Stimulated activated CD4-positive, alpha-beta T cell treated with anti-CD3 and anti-CD28 coated beads, Interleukin-12 subunit alpha, Interleukin-12 subunit beta, amount 100 ng/mL, for 24 hours (primary cell): ENCODE measurements at regions not wholly inside any gene's neighbourhood (a gene's known extent, or its start where the extent isn't known, plus 50 kb on each side); places are given as distances from the start of the nearest gene placed in this dataset.
"Not testable (repeated sequence)": the region's sequence is repeated elsewhere in the genome, so short reads cannot be mapped to it uniquely, and the experiment has no call there.

Experiments used
- DNase-seq, 2 experiments: peaks; one replicate each; pipeline ENCODE4 v3.0.0-alpha.2; 2020; ENCODE audit warnings: low read depth in 2 of 2

- DNase-seq = no peak
Observed at GRCh38 chr1:58934706-58935105, 150.9 kb upstream of the JUN start.

DNA sequence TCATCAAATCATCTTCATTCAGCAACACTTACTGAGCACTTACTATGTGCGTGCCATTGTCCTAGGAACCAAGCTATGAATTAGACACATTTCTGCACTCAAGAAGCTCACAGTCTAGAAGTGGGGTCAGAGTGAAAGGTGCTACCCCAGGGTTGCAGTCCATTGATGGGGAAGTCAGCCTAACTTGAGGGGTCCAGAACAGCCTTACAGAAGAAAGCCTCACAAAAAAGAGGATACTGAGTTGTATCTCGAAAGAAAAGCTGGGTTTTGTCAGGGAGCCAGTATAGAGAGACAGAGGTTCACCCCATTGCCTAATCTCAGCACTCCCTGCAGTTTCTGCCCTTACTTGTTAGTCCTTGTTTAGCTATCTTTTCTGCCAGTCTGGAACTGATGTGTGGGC, 153.1 kb upstream of the JUN start:
- no peak for DNase-seq

DNA sequence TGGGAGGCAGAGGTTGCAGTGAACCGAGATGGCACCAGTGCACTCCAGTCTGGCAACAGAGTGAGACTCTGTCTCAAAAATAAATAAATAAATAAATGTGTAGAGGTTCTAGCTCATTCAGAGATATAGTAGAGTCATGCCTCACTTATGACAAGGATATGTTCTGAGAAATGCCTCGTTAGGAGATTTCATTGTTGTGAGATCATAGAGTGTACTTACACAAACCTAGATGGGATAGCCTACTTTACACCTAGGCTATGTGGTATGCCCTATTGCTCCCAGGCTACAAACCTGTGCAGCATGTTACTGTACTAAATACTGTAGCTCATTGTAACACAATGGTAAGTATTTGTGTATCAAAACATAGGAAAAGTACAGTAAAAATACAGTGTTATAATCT, 155.3 kb upstream of the JUN start:
- no peak for DNase-seq

DNA sequence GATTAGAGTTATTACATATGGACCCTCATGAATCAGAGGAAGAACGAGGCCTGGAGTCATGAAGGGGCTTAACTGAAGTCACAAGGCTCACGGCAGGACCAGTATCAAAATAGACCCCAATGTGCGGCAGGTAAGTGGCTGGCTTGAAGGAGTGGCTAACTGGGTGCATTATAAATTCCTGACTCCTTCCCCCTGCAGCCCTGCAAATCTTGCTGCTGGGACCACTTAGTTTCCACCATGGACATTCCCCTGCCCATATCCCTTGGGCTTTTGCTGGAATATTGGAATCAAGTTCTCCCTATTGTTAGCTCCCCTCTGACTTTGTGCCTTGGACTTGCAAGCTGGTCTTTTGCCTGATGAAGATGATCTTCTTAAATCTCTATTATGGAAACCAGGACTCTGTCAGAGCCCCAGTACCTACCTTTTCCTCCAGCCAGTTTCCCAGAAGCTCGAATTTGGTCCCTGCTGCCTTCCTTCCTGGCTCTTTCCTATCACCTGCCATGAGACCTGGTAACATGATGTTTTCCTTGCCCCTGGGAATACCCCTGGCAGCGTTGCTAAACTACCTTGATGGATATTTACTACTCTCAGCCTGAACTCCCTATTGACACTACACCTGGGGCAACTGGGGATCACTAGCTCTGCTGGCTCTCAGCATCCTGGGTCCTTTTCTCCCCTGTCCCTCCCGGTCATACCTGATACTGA, 156.0 kb upstream of the JUN start:
- DNase-seq = no peak

DNA sequence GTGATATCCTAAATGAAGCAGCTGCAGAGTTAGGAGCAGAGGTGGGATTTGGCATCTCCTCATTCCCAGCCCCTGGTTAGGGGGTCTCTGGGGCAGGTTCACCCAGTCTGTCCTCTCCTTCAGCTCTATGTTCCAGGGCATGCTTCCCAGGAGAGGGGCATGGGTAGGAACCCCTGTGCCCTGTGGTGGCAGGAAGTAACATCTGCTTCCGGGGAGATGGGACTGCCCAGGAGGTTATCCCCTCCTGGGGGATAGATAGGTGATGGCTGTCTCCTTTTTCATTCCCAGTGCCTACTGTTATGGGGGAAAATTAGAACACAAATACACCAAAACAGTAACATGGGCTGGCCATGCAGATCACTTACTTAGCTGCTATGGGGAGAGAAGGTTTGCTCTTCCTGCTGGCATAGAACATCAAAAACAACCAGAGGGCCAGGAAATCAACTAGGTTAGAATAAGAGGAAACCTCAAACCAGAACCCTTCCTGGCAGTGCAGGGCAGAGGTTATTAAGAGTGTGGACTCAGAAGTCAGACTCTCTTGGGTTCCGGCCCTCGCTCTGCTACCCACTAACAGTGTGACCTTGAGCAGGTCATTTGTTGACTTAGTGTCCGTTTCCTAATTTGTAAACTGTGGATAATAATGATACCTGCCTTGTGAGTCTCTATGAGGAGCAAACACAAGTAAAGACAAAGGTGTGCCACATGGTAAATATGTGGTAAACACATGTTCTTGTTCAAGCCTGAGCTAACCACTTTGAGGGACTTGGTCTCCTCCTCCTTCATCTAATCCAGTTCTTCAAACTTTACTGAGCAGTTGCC, 157.8 kb upstream of the JUN start:
- DNase-seq = no peak

DNA sequence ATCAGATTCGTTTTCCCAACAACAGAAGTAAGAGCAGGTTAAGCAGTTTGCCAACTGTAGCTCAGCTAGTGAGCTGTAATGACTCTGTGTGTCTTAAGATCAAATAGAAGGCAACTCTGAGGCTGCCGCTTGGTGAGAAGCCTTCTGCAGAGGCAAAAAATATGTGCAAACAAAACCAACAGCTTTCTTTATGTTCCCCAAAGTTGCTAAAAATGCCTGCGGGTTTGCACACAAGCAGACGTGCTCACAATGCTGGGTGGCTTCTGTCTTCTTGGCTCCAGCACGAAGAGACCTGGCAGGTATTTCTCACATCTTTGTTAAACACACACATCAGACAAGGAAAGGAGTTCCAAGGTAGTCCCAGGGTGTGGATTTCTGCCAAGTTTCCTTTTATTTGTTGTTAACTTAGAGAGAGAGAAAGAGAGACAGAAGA, 158.9 kb upstream of the JUN start:
- DNase-seq = no peak

DNA sequence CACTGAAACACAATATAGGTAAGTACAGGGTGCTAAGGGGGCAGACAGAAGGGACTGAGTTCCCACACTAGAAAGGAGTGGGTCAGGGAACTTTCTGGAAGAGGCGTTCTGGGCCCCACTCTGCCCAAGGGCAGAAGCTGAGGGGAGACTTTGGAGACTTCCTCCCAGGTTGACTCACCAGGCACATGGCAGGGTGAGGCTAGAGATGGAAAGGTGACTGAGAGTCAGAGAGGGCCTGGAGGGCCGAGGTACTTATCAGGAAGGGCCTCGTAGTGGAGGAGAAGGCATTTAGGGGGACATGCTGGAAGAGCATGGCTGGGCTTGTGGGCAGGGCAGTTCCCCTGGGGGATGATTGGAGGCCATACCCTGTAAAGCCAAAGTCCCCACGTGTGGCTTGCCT, 159.9 kb upstream of the JUN start:
- no peak for DNase-seq

GRCh38 chr1:58944439-58944838, 160.6 kb upstream of the JUN start:
- DNase-seq = no peak

DNA sequence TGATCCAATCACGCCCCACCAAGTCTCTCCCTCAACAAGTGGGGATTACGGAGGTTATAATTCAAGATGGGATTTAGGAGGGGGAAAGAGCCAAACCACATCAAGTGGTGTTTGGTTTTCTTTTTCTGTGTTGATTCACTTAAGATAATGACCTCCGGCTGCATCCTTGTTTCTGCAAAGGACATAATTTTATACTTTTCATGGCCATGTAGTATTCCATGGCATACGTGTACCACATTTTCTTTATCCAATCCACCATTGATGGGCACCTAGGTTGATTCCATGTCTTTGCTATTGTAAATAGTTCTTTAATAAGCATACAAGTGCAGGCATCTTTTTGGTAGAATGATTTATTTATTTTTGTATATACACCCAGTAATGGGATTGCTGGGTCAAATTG, 162.5 kb upstream of the JUN start:
- no peak for DNase-seq

- DNase-seq = no peak
Observed at GRCh38 chr1:58948671-58949070, 164.8 kb upstream of the JUN start.

DNA sequence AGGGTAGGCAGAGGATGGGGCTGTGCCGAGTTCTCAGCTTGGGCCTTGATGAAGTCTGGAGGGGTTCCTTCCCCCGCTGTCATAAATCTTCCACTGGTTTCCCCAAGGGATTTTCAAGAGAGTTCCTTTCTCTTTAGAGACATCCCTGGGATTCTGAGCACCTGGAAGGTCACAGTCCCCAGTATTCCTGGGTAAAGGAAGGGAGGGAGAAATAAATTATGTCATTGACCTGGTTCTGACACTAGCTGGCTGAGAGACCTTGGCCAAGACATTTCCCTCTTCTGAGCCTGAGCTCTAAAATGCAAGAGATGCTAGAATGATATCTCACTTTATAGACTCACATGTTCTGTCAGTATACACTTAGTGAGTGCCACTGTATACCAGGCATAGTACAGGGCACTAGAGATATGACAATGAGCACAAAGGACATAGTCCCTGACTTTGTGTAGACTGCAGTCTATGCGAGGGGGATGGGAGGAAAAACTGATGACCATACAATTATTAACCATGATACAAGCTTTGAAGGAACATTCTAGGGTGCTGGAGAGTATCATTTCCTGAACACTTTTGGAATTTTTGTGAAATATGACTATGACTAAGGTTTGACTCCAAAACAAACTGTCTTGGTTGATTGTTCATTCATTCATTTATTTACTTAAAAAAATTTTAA, 165.8 kb upstream of the JUN start:
- no peak for DNase-seq

DNA sequence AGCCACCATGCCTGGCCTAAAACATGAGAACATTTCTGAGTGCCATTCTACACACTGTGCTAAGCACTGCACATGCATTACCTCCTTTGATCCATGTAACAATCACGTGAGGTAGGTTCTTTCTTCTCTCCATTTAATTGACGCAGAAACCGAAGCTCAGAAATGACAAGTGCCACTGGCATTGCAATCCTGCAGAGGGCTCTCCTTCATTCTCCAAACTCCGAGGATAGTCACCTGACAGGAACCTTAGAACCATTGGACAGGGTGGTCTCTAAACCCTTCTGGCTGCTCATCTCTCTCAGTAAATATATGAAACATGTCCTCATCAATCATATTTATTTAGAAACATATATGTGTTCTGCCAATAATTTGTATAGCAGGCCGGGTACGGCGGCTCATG, 167.1 kb upstream of the JUN start:
- no peak for DNase-seq

GRCh38 chr1:58953951-58954350, 170.1 kb upstream of the JUN start:
- not testable (repeated sequence) for DNase-seq

- not testable (repeated sequence) for DNase-seq
Observed at GRCh38 chr1:58963287-58963686, 179.4 kb upstream of the JUN start.

GRCh38 chr1:58964428-58964827, 180.6 kb upstream of the JUN start:
- no peak for DNase-seq

GRCh38 chr1:58964880-58965279, 181.0 kb upstream of the JUN start:
- no peak for DNase-seq

DNA sequence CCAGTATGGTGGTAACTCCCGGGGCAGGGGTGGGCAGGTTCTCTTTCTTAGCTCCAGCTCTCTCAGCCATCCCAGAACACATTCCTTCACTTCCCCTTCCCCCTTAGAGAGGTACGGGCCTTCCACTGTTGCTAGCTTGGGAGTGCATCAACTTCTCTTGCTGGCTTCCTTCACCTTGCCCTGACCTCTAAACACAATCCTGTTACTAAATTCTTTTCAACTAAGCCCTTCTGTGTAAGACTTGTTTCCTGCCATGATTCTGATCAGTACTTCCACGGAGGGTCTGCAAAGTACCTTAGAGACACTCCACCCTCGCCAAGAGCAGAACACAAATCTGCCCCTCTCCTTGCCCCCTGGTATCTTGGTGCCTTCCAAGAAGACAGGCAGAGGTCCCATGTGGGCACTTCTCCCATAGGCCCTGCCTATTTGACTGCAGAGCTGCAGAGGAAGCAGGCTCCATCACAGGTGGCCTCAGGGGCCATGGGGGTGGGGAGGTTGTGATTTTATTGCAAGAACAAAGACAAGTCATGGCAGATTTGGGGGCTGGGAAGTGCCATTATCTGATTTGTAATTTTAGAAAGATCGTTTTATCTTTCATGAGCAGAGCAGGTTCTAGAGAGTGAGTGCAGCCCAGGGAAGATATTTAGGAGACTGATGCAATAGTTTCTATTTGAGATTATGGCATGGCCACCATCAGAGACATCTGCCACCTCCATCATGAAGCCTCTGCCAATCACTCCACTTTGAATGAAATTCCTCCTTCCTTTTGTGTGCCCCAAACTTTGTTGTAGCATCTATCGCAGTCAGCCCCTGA, 182.5 kb upstream of the JUN start:
- DNase-seq = no peak

DNA sequence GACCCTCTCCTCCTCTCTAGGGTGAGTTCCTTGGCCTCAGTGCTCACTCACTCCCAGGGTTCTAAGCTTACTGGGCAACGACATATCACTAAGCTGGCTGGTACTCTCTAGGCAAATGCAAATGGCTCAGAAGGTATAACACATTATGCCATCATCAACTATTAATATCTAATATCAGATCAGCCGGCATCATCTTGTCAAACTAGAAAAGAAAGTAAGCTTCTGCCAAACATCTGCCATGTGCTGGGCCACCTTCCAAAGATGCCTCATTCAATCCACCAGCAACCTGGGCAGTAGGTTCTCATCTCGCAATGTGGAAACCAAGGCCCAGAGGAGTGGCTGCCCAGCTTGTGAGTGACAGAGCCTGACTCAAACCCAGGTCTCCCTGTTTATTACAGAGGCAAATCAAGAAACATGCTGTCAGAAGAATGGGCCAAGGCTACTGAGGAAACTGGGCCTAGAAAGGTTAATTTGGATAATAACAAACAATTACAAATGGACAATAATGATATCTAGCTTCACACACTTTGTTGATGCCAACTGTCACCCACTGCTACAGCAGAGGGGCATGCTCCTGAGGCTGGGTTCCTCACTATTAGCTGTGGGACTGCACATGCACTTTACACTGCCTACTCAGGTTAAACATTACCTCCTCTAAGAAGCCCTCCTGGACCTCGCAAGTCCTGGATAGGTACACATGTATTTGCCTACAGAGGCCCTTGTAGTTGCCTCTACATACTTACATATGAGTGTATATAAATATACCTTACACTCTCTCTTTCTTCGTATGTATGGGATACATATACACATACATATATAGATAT, 183.3 kb upstream of the JUN start:
- no peak for DNase-seq

GRCh38 chr1:58968360-58968952, 184.6 kb upstream of the JUN start:
- no peak for DNase-seq

DNA sequence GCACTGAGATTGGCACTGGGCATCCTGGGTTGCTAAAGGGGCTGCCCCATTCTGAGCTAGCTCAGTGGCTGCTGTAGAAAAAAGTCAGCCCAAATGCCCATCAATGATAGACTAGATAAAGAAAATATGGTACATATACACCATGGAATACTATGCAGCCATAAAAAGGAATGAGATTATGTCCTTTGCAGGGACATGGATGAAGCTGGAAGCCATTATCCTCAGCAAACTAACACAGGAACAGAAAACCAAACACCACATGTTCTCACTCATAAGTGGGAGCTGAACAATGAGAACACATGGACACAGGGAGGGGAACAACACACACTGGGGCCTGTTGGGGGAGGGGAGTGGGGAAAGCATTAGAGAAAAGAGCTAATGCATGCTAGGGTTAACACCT, 185.3 kb upstream of the JUN start:
- DNase-seq = not testable (repeated sequence)
